HG02678 (cell line): ENCODE measurements at regions not wholly inside any gene's neighbourhood (a gene's known extent, or its start where the extent isn't known, plus 50 kb on each side); places are given as distances from the start of the nearest gene placed in this dataset.
"Not testable (repeated sequence)": the region's sequence is repeated elsewhere in the genome, so short reads cannot be mapped to it uniquely, and the experiment has no call there.

ENCODE experiments used
- ATAC-seq: cut with Tn5 transposase; IDR thresholded peaks from one replicate; pipeline ENCODE4 v1.9.1; 2021; ENCODE audit warnings: mild to moderate bottlenecking, moderate library complexity; ENCODE audit not compliant: unreplicated experiment

- ATAC-seq: no peak
Observed at GRCh38 chr22:48490500-48491411, 1336.9 kb downstream of the BRD1 start.

DNA sequence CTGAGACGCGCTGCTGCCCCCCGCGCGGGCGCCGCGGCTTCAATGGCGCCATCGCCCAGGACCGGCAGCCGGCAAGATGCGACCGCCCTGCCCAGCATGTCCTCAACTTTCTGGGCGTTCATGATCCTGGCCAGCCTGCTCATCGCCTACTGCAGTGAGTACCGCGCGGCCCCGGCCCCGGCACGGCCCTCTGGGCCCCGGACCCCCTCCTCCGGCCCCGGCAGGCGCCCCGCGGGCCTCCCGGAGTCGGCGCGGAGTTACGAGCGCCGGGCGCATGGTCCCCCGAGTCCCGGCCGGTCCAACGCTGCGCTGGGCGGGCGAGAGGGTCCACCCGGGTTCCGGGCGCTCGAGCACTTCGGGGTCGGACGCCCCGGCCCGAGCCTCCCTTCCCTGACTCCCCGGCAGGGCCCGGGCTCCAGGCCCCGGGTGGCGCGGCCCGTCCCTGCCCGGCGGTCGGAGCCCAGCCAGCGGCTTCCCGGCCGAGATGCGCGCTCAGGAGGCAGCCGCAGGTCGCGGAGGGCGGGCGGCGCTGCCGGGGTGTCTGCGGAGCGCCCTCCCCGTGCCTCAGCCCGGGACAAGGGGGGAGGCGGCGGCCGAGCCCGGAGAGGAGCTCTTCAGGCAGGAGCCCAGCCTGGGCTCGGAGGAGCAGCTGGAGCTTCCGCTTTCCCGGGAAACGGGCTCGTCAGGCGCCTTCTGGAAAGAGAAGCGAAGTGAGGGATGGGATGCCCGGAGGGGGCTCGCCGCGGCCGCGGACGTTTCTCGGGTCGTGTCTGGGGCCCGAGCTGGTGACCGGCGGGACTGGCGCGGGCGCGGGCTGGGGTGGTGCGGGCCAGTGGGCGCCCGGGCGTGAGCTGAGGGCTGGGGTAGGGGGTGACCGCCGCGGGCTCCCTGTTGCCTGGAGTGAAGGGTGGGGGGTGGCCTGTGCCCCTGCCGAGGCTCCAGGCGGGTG, 1337.8 kb downstream of the BRD1 start:
- no peak for ATAC-seq

- ATAC-seq: no peak
Observed at GRCh38 chr22:48488611-48489511, 1338.8 kb downstream of the BRD1 start.

DNA sequence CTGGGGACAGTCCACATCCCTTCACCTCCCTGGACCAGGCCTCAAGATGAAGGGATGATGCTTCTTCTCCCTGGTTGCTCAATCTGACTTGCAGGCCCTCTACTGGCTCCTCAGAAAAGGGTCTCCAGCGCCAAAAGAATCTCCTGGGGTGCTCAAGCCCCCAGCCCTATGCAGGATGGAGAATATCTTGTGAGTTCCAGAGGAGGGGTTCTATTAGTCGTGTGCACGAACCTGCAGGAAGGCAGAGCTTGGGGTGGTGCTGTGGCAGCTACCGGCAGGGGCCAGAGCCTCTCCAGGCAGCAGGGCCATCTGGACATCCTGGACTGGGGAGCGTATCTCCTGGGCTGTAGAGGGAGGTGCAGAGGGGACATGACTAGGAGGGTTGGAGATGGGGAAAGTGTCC, 1339.5 kb downstream of the BRD1 start:
- no peak for ATAC-seq

GRCh38 chr22:48486558-48486957, 1341.1 kb downstream of the BRD1 start:
- no peak for ATAC-seq

DNA sequence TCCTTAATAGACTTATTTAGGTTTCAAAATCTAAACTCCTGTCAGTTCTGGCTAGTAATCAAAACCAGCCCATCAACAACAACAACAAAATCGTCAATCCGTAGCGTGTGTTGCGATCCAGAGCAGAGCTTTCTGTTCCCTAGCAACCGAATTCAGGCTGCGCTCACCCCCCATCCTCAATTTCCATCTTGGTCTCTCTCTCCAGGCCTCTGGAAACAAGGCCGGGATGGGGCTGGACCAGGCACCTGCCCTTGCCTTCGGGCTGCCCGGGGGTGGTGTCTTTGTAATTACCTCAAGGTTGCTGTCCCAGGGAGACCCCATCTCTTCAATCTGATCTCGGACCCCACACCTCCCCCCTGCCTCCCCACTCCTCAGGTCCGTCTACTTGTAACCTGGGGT, 1341.5 kb downstream of the BRD1 start:
- no peak for ATAC-seq

GRCh38 chr22:48485149-48486133, 1342.2 kb downstream of the BRD1 start:
- no peak for ATAC-seq

- no peak for ATAC-seq
Observed at GRCh38 chr22:48483764-48484528, 1343.7 kb downstream of the BRD1 start.

DNA sequence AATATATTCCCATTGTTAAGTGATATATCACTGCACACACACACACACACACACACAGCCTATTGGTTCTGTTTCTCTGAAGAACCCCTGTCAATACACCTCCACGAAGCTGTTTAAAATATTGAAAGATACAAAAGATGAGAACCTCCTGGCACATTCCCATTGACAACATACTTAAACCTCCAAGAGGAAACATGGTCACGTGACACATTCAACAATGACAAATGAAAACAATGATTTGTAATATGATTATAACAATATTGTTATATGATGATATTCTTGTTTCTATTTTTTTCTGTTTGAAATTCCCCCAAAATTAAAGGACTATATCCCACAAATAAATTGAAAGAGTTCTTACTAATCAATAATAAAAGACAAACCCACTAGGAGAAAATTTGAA, 1344.9 kb downstream of the BRD1 start:
- ATAC-seq: no peak

DNA sequence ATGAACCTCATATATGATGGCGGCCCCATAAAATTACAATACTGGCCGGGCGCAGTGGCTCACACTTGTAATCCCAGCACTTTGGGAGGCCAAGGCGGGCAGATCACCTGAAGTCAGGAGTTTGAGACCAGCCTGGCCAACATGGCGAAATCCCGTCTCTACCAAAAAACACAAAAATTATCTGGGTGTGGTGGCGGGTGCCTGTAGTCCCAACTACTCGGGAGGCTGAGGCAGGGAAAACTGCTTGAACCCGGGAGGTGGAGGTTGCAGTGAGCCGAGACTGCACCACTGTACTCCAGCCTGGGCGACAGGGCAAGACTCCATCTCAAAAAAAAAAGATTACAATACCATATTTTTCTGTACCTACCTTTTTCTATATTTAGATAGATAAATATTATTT, 1345.5 kb downstream of the BRD1 start:
- not testable (repeated sequence) for ATAC-seq

- no peak for ATAC-seq
Observed at GRCh38 chr22:48481748-48482147, 1345.9 kb downstream of the BRD1 start.

GRCh38 chr22:48478529-48479265, 1349.0 kb downstream of the BRD1 start:
- ATAC-seq: no peak

DNA sequence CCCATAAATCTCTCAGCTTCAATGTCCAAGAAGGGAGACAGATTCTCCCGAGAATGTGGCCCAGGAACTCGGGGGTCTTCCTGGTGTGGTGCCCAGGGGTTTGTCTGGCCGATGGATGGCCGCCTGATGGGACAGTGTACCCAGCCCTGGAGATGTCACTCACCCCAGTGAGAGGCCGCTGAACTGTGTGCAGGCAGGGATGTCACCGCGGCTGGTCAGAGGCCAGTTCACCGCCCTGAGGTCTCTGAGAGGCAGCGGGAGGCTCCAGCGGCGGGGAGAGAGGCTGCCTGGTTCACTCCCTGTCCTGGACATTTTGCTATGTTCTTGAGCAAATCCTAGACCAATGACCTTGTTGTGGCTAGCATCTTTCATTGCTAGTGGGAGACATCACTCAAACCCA, 1349.5 kb downstream of the BRD1 start:
- ATAC-seq: no peak

DNA sequence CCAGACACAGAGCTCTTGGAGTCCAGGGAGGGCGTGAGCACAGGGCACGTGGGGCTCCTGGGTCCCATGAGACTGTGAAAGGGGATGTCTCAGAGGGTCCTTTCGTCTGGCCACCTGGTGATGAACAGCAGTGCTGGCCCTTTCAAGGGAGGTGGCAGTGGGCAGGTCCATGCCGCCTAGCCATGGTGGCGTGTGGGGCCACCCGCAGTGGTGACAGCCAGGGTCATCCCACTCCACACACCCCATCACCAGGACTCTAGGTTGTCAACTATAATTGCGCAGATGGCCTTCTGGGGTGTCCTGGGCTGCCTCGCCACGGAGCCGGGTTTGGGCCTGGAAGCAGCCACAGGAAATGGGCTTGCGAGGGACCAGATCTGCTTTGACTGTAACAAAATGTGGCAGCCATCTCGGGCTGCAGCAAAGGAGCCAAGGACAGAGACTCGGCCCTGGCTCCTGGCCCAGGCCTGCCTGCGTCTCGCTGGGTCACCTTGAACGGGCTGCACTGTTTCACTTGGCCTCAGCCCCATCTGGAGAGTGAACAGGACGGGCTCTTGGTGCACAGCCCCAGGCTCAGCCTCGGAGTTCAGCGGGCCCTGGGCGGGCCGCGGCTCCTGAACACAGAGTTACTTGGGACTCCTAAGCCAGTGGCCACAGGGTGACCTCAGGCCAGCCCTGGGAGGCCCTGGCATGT, 1350.5 kb downstream of the BRD1 start:
- ATAC-seq: no peak

DNA sequence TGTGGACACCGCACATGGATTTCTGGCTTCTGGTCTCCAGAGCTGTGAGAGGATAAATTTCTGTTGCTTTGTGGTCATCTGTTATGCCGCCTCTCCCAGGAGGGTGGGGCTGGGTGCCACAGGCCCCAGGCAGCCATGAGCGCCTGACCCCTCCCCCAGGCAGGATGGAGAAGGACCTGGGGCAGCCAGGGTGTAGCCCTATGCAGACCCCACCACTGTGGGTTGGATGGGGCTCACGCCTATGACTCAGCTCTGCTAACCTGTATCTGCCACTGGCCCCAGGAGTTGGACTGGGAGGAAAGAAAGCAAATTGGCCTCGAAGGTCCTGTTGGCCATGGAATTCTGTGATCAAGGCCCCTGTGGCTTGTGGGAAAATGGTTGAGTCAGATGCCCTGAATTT, 1351.1 kb downstream of the BRD1 start:
- ATAC-seq: no peak

GRCh38 chr22:48475661-48476345, 1351.9 kb downstream of the BRD1 start:
- no peak for ATAC-seq

- ATAC-seq: no peak
Observed at GRCh38 chr22:48474881-48475280, 1352.8 kb downstream of the BRD1 start.
